ENCODE measurements at regions not wholly inside any gene's neighbourhood (a gene's known extent, or its start where the extent isn't known, plus 50 kb on each side); places are given as distances from the start of the nearest gene placed in this dataset.

GRCh38 chrX:16451334-16451733 lies 198.6 kb upstream of the S100G start:
- no peak for DNase-seq

- no peak for DNase-seq
Measured at GRCh38 chrX:16454926-16455325, 195.0 kb upstream of the S100G start.

- no peak for DNase-seq
Measured at GRCh38 chrX:16457239-16457638, 192.7 kb upstream of the S100G start.

- DNase-seq = no peak
Measured at GRCh38 chrX:16458208-16458607, 191.8 kb upstream of the S100G start.

GRCh38 chrX:16459008-16459407 lies 190.9 kb upstream of the S100G start:
- no peak for DNase-seq

GRCh38 chrX:16461968-16462367 lies 188.0 kb upstream of the S100G start:
- no peak for DNase-seq

GRCh38 chrX:16462912-16463311 lies 187.0 kb upstream of the S100G start:
- no peak for DNase-seq

GRCh38 chrX:16464369-16464768 lies 185.6 kb upstream of the S100G start:
- DNase-seq = no peak

GRCh38 chrX:16465081-16465876 lies 184.7 kb upstream of the S100G start:
- DNase-seq = no peak

- DNase-seq = no peak
Measured at GRCh38 chrX:16466640-16467432, 183.1 kb upstream of the S100G start.

- no peak for DNase-seq
Measured at GRCh38 chrX:16469870-16470269, 180.1 kb upstream of the S100G start.

- no peak for DNase-seq
Measured at GRCh38 chrX:16472345-16472744, 177.6 kb upstream of the S100G start.

- no peak for DNase-seq
Measured at GRCh38 chrX:16474511-16474910, 175.4 kb upstream of the S100G start.

- DNase-seq = no peak
Measured at GRCh38 chrX:16476009-16476408, 173.9 kb upstream of the S100G start.

- DNase-seq = no peak
Measured at GRCh38 chrX:16476692-16477091, 173.3 kb upstream of the S100G start.

GRCh38 chrX:16479206-16479869 lies 170.6 kb upstream of the S100G start:
- no peak for DNase-seq

GRCh38 chrX:16480049-16480448 lies 169.9 kb upstream of the S100G start:
- DNase-seq = no peak

- DNase-seq = peak in 1 of 2 donors; percentile 18
Measured at GRCh38 chrX:16484338-16484737, 165.6 kb upstream of the S100G start.

- no peak for DNase-seq
Measured at GRCh38 chrX:16487620-16488385, 162.2 kb upstream of the S100G start.

- DNase-seq = no peak
Measured at GRCh38 chrX:16488959-16489358, 161.0 kb upstream of the S100G start.

GRCh38 chrX:16491461-16491860 lies 158.5 kb upstream of the S100G start:
- DNase-seq = no peak

- DNase-seq = no peak
Measured at GRCh38 chrX:16496175-16496574, 153.8 kb upstream of the S100G start.

Measured in hippocampal formation (tissue), 2 donors.